GM18909 (cell line): ENCODE measurements at regions not wholly inside any gene's neighbourhood (a gene's known extent, or its start where the extent isn't known, plus 50 kb on each side); places are given as distances from the start of the nearest gene placed in this dataset.
"Not testable (repeated sequence)": the region's sequence is repeated elsewhere in the genome, so short reads cannot be mapped to it uniquely, and the experiment has no call there.

Experiments
- ATAC-seq: cut with Tn5 transposase; IDR thresholded peaks from one replicate; pipeline ENCODE4 v1.9.1; 2021; ENCODE audit warnings: mild to moderate bottlenecking; ENCODE audit not compliant: unreplicated experiment, poor library complexity

DNA sequence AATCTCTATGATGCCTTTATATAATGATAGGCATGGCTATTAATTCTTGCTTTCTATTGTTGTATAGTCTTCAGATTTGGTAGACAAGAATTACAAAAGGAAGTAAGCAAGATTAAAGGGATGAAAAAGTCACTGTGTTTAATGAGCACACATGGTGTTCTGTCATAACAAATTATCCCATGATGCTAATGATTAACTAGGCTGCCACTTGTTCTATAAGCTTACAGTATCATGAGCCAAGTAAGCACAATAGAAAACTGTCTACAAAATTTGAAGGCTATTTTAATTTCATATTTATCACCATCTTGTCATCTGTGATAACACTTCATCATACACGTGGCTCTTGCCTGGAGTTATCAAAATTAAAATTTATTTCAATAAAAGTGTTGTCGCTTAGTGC is 466.7 kb downstream of the GASK1B start:
- ATAC-seq: no peak

- ATAC-seq: no peak
These were observed 470.0 kb downstream of the GASK1B start for GRCh38 chr4:157702831-157703230.

DNA sequence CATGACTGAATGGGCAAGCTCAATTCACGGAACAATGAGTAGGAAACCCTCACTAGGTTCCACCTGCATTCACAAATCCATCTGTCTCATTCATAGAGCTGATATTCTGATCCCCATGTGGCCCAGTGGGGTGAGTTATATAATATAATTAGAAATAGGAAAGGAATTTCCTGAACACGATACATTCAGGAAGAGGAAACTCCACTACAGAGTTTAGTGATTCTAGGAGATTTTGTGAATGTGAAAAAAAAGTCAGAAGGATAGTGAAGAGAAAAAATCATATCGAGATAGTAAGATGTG is 471.2 kb downstream of the GASK1B start:
- no peak for ATAC-seq

DNA sequence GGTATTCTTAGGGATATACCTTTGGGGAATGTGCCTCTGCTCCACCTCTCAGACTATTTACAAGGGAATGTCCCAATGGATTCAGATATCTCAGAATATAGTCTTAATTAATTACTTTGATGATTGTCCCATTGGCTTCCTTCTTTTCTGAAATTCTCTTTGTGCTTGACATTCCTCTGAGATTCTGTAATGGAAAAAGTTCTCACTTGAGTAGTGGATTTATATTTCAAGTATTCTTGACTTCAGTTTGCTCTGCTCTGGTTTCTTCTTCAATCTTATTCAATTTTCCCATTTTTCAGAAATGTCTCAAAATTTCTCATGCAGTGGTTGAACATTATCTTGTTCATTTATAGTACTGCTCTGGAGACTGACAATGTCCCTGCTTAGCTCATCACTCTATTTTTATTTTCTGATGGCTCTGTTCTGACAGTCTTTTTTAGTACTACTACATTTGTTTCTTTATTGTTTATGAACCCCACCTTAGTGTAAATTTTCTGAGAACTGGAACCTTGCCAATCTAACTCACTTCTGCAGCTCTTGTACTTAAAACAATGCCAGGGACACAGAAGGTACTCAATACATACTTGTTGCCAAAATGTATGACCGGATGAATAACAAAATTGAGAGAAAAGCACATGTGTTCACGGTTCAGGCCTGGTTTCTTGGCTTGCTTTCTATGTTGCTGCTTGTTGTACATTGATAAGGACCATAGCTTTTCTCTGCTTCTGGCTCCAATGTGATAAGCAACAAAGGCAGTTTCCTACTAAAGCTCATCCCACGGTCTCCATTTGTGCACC is 471.7 kb downstream of the GASK1B start:
- ATAC-seq: no peak

DNA sequence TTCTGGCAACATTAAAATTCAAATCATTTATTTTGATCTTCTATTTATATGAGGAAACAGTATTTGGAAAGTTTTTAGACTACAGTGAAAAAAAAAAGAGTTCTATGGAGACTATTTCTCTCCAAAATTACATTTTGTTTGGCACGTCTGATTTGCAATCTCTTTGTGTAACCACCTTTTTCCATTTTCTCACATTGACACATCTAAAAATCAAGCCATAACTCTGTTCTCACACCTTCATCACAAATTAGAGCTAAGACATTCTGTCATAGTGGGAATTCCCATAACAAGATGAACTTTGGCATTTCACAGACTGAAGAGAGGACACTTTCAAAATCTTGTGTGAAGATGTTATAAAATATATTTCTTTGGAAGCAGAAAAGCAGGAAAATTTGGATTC is 468.9 kb downstream of the GRIA2 start:
- no peak for ATAC-seq

GRCh38 chr4:157687971-157688370 is 467.4 kb downstream of the GRIA2 start:
- ATAC-seq: no peak

DNA sequence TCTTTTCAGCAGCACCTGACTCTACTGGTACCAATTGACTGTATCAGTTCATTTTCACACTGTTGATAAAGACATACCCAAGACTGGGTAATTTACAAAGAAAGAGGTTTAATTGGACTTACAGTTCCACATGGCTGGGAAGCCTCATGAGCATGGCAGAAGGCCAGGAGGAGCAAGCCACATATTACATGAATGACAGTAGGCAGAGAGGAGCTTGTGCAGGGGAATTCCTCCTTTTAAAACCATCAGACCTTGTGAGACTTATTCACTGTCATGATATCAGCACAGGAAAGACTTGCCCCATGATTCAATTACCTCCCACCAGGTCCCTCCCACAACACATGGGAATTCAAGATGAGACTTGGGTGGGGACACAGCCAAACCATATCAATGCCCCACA is 458.8 kb downstream of the GRIA2 start:
- not testable (repeated sequence) for ATAC-seq

DNA sequence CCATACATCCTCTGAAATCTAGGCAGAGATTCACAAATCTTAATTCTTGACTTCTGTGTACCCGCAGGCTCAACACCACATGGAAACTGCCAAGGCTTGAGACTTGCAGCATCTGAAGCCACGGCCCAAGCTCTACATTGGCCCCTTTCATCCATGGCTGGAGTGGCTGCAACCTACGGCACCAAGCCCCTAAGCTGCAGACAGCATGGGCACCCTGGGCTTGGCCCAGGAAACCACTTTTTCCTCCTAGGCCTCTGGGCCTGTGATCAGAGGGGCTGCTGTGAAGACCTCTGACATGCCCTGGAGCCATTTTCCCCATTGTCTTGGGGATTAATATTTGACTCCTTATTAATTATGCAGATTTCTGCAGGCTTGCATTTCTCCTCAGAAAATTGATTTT is 457.9 kb downstream of the GRIA2 start:
- no peak for ATAC-seq

DNA sequence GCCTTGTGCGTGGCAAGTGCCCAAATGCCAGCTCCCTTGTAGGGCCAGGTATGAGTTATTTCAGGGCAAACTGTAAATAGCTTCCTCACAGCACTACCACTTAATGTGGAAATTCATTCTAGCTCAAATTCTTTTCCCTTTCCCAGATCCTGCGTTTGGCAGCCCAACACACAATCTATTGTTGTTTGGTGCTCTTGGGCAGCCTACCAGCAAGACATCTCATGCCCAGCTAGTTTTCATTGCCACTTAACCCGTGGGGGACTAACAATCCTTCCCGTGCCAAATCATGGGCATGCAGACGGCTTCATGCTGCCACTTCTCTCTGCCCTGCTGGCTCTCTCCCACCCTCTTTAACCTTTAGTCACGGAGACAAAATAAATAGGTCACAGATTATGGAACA is 454.2 kb downstream of the GRIA2 start:
- ATAC-seq: no peak

DNA sequence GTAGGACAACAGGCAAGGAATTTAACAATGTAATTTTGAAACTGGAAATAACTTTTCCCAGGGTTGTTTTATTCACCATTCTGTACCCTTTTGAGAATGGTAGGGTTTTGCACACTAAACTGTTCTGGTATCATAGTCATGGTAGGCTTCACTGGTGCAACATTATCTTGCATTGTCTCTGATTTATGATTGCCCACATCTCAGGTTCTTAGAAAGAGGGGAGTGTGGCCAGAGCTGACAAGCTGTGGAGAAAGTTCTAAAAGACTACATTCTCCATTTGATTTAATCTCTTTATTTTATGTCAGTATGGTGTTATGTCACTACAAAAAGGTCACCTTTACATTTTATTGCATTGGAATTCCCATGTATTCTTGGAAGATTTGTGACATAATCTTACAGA is 447.3 kb downstream of the GRIA2 start:
- ATAC-seq: no peak

GRCh38 chr4:157664726-157665125 is 444.2 kb downstream of the GRIA2 start:
- ATAC-seq: no peak

DNA sequence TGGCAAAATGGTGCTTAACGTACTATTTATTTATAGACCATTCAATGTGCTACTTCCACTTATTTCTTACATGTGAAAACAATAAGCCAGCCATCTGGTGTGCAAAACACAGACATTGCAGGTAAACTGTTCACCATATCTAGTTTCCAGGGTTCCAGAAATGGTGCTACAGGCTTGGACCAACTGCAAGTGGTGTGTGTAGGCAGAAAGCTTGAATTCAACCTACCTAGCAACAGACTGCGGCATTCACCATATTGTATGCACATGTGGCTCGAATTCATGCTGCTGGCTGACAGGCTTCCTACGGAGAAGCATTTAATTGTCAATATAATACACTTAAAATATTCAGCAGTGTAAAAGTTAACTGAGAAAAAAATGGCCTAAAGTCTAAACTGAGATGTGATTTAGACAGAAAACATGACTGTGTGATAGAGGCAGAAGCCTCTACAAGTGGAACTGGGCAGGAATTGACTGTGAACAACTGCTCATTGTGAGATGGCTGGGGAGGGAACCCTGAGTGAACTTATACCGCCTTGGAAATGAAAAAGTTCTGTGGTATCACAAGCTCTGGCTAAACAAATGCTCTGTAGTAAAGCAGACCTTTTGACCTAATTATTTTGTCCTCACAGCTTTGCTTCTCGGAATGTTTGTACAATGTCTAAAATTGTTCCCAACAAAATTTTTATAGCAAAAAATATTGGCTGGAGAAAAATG is 434.7 kb downstream of the GRIA2 start:
- ATAC-seq: no peak

DNA sequence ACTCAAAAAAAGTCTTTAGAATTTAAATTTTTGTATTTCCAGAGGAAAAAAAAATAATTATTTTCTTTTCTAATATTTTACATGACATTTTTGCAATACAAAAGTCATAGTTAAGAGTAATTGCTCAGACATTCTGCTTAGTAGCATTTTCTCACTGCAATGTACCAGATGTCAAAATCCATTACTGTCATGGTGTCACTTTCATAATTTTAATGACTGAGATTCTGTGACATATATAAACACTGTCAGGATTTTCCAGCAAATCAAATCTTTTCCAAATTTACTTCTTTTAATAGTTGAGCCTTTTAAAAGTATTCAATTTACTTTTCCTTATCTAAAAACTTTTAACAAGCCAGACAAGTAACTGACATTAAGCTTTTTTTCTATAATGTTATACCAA is 422.7 kb downstream of the GRIA2 start:
- no peak for ATAC-seq

GRCh38 chr4:157634057-157634456 is 413.5 kb downstream of the GRIA2 start:
- ATAC-seq: no peak

DNA sequence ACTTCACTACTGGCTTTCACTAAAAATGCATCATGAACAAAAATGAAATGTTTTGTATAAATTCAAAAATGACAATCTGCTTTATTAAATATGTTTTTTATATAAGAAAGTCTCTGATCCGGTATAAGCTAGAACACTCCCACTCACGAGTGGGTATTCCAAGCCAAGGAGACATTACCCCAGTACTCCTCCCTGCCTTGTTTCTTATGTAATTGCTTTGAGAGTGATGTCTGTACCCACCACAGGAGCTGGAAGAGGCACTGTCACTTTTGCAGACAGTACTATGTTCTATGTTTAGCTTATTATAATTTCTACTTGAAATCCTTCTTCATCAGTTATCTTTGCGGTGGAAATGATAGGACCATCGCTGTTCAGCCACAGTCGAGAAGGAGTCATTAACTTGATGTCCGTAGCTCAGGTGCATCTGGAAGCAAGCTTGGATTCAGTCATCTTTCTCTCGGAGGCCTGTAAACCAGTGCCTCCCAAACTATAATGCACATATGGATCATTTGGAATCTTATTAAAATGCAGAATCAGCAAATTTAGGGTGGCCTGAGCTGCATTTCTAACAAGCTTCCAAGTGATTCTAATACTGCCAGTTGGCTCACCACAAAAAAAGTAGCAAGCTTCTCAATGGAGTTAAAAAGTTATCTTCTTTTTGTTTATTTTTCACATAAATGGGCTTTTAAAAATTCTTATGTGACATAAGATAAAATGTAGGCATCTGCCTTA is 396.4 kb downstream of the GRIA2 start:
- no peak for ATAC-seq

DNA sequence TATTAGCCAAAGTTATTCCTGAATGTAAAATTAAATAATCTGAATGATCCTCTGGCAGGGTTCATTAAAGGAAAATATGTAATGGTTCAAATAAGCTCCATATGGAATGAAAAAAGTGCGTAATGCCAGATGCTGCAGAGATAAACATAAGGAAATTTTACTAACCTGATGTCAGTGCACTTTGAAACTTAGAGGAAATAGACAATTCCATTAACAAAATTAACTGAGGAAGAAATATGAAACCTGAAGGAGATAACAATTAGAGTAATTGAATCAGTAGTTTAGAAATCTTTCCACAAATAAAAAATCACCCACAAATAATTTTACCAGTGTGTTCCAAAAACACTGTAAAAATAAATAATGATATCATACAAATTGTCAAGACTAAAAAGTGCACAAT is 387.5 kb downstream of the GRIA2 start:
- ATAC-seq: no peak

DNA sequence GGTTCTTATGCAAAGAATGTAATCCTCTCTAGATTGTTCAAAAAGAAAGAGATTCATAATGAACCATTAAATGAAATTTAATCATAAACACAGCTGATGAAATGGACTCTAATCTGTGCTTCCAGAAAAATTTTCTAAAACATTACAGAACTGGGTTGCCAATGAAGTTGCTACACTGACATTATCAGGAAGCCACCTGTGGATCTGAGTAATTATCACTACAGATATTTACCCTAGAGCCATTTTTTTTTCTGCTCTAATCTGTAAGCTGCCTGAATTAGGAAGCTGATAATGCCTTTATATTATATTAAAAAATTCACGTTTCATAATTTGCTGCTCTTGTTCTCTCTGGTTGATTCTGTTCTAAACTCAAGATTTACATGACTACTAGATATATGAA is 380.1 kb downstream of the GRIA2 start:
- ATAC-seq: no peak

GRCh38 chr4:157591245-157591644 is 370.7 kb downstream of the GRIA2 start:
- no peak for ATAC-seq

GRCh38 chr4:157590679-157591078 is 370.2 kb downstream of the GRIA2 start:
- ATAC-seq: no peak

DNA sequence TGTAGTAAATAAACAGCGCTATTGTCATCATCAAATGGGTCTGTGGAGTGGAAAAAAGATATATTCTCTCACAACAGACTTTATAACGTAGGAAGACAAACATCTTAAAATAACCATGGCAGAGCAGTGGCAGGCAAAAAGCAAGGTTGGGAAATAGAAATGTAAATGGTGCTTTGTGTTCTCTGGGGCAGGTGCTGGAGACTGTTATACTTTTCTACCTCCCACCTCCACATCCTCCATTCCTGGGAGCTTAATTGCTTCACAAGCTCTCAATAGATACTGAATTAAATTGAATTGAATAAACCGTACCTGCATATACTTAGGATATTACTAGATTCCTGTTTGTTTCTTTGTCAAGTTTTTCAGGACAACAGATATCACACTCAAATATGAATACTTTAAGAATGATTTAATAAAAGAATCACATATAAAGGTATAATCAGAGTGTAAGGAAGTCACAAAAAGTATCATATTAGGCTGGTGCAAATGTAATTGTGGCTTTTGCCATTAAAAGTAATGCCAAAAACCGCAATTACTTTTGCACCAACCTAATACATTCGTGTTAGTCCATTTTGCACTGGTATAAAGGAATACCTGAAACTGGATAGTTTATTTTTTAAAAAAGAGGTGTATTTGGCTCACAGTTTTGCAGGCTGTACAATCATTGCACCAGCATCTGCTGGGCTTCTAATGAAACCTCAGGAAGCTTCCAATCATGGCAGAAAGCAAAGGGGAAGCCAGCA is 367.3 kb downstream of the GRIA2 start:
- no peak for ATAC-seq

DNA sequence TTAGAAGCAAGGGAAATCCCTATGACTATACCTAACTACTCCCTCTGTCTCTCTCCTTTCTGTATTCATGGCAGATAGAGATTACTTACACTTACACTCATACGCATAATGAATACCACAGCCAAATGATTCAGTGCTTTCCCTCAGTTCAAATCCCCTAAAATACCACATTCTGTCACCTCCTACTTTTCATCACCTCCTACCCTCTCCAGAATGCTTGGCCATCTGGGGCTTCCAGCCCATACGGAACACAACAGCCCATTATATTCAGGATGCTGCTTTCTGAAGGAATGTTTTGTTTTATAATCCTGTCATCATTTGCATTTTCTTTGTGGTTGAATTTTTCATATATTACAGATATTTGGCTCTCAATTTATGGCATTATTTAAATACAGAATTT is 361.6 kb downstream of the GRIA2 start:
- no peak for ATAC-seq
